Retinal pigment epithelial cell (primary cell): ENCODE measurements at regions not wholly inside any gene's neighbourhood (a gene's known extent, or its start where the extent isn't known, plus 50 kb on each side); places are given as distances from the start of the nearest gene placed in this dataset.

Experiments
- DNase-seq: peaks from one replicate; pipeline ENCODE4 v3.0.0-alpha.2; 2010; ENCODE audit warnings: low read depth
- H3K4me3 ChIP-seq: 2 replicates; pipeline ENCODE4 v1.5.1; 2011; ENCODE audit warnings: mild to moderate bottlenecking, low read length, control low read depth, moderate library complexity
- TF ChIP-seq, protein P1 (sequence below): conservative IDR thresholded peaks from 2 replicates; pipeline ENCODE4 v1.5.1; 2011; ENCODE audit warnings: low read depth, low read length, control low read depth, inconsistent platforms

GRCh38 chr5:110323832-110324231, 402.6 kb downstream of the TMEM232 start:
- TF ChIP-seq, protein P1, sequence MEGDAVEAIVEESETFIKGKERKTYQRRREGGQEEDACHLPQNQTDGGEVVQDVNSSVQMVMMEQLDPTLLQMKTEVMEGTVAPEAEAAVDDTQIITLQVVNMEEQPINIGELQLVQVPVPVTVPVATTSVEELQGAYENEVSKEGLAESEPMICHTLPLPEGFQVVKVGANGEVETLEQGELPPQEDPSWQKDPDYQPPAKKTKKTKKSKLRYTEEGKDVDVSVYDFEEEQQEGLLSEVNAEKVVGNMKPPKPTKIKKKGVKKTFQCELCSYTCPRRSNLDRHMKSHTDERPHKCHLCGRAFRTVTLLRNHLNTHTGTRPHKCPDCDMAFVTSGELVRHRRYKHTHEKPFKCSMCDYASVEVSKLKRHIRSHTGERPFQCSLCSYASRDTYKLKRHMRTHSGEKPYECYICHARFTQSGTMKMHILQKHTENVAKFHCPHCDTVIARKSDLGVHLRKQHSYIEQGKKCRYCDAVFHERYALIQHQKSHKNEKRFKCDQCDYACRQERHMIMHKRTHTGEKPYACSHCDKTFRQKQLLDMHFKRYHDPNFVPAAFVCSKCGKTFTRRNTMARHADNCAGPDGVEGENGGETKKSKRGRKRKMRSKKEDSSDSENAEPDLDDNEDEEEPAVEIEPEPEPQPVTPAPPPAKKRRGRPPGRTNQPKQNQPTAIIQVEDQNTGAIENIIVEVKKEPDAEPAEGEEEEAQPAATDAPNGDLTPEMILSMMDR = no peak
- no peak overlapping the region for H3K4me3 ChIP-seq
- DNase-seq = no peak

GRCh38 chr5:110324876-110325275, 401.6 kb downstream of the TMEM232 start:
- no peak for DNase-seq
- no peak overlapping the region for H3K4me3 ChIP-seq
- TF ChIP-seq, protein P1 = no peak

- no peak for DNase-seq
- TF ChIP-seq, protein P1 = no peak
Measured at GRCh38 chr5:110329955-110330525, 396.4 kb downstream of the TMEM232 start.

GRCh38 chr5:110333384-110333783, 393.1 kb downstream of the TMEM232 start:
- TF ChIP-seq, protein P1 = peak; percentile 27
- no peak overlapping the region for H3K4me3 ChIP-seq
- DNase-seq = no peak

More at GRCh38 chr5:110329955-110330525, 396.4 kb downstream of the TMEM232 start:
- H3K4me3 ChIP-seq = no peak overlapping the region

DNA sequence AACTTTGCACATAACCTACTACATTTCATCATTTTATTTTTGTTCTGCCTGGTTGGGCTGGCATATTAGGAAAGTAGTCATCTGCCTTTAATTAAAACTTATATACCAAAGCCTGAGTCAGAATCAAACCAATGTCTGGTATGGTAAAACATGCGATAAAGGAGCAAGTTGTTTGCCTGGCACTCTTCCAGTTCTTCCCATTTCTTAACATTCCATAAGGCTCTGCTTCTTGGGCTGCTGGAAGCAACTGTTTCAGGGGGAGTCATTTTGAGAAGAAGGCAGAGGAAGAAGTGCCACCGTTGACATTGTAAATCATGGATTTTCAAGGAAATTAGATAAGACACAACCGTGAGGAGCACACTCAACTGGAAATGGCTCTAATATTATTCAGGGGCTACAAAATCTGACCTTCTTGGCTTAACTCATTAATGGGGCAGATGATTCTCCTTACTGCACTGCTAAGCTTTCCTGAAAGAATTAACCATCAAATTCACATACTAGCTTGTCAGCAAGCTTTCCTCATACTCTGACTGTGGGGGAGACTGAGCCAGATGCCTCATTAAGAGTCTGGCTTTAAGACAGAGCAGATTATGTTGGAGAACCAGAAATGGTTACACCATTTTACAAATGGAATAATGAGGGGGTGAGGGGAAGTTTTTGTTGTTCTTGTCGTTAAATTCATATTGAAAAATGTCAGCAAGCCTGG, 391.0 kb downstream of the TMEM232 start:
- TF ChIP-seq, protein P1 = no peak
- H3K4me3 ChIP-seq = peak overlapping the region; percentile 4
- peak; percentile 93 for DNase-seq

DNA sequence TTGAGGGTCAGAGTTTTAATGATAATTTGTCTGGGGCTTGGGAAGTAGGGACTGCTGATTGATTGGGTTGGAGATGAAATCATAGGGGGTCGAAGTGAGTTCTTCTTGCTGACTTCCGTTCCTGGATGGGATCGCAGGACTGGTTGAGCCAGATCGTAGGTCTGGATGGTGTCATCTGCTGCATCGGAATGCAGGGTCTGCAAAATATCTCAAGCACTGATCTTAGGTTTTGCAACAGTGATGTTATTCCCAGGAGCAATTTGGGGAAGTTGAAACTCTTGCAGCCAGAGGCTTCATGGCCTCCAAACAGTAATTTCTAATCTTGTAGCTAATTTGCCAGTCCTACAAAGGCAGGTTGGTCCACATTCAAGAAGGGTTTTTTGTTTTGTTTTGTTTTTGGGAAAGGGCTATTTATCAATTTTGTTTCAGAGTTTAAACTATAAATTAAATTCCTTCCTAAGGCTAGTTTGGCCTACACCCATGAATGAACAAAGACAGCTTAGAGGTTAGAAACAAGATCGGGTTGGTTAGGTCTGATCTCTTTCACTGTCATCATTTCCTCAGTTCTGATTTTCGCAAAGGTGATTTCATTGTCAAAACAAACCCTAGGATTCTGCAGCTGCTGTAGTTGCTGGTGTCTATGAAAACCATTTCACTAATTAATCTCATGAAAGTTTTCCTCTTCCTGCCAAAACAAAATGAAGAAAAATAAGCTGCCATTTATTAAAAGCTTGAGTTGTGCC, 388.0 kb downstream of the TMEM232 start:
- DNase-seq = no peak
- TF ChIP-seq, protein P1 = no peak

More for the DNA sequence above, 388.0 kb downstream of the TMEM232 start:
- no peak overlapping the region for H3K4me3 ChIP-seq
